ENCODE measurements at regions not wholly inside any gene's neighbourhood (a gene's known extent, or its start where the extent isn't known, plus 50 kb on each side); places are given as distances from the start of the nearest gene placed in this dataset.

GRCh38 chr7:41054960-41055661 is 647.8 kb downstream of the INHBA start:
- no peak for TF ChIP-seq GATA1 (IDR thresholded peaks at IDR 0.05; ENCODE audit: low read depth, low read length)
- TF ChIP-seq POLR2A (IDR thresholded peaks at IDR 0.05; ENCODE audit: low read length) = no peak
- no peak for DNase-seq

GRCh38 chr7:41053820-41054219 is 649.1 kb downstream of the INHBA start:
- no peak for TF ChIP-seq GATA1 (IDR thresholded peaks at IDR 0.05; ENCODE audit: low read depth, low read length)
- no peak for TF ChIP-seq POLR2A (IDR thresholded peaks at IDR 0.05; ENCODE audit: low read length)
- no peak for DNase-seq

GRCh38 chr7:41052736-41053135 is 650.2 kb downstream of the INHBA start:
- DNase-seq = no peak
- no peak for TF ChIP-seq POLR2A (IDR thresholded peaks at IDR 0.05; ENCODE audit: low read length)

GRCh38 chr7:41052201-41052600 is 650.7 kb downstream of the INHBA start:
- TF ChIP-seq POLR2A (IDR thresholded peaks at IDR 0.05; ENCODE audit: low read length) (no peak), GATA1 (IDR thresholded peaks at IDR 0.05; ENCODE audit: low read depth, low read length) (no peak)
- no peak for DNase-seq

- DNase-seq = no peak
- TF ChIP-seq POLR2A (IDR thresholded peaks at IDR 0.05; ENCODE audit: low read length) = no peak
- TF ChIP-seq GATA1 (IDR thresholded peaks at IDR 0.05; ENCODE audit: low read depth, low read length) = no peak
Observed at GRCh38 chr7:41051535-41051934, 651.4 kb downstream of the INHBA start.

- TF ChIP-seq GATA1 (IDR thresholded peaks at IDR 0.05; ENCODE audit: low read depth, low read length) (no peak), POLR2A (IDR thresholded peaks at IDR 0.05; ENCODE audit: low read length) (no peak)
- DNase-seq = no peak
Observed at GRCh38 chr7:41051062-41051461, 651.8 kb downstream of the INHBA start.

- TF ChIP-seq POLR2A (IDR thresholded peaks at IDR 0.05; ENCODE audit: low read length) = no peak
- no peak for TF ChIP-seq GATA1 (IDR thresholded peaks at IDR 0.05; ENCODE audit: low read depth, low read length)
- DNase-seq = no peak
Observed at GRCh38 chr7:41048771-41049170, 654.1 kb downstream of the INHBA start.

- TF ChIP-seq GATA1 (IDR thresholded peaks at IDR 0.05; ENCODE audit: low read depth, low read length) (no peak), POLR2A (IDR thresholded peaks at IDR 0.05; ENCODE audit: low read length) (no peak)
- DNase-seq = no peak
Observed at GRCh38 chr7:41047789-41048191, 655.1 kb downstream of the INHBA start.

GRCh38 chr7:41047211-41047610 is 655.7 kb downstream of the INHBA start:
- no peak for DNase-seq
- TF ChIP-seq GATA1 (IDR thresholded peaks at IDR 0.05; ENCODE audit: low read depth, low read length) (no peak), POLR2A (IDR thresholded peaks at IDR 0.05; ENCODE audit: low read length) (no peak)

GRCh38 chr7:41046776-41047175 is 656.1 kb downstream of the INHBA start:
- no peak for TF ChIP-seq POLR2A (IDR thresholded peaks at IDR 0.05; ENCODE audit: low read length)
- TF ChIP-seq GATA1 (IDR thresholded peaks at IDR 0.05; ENCODE audit: low read depth, low read length) = no peak

GRCh38 chr7:41046221-41046761 is 656.6 kb downstream of the INHBA start:
- no peak for TF ChIP-seq GATA1 (IDR thresholded peaks at IDR 0.05; ENCODE audit: low read depth, low read length)
- no peak for TF ChIP-seq POLR2A (IDR thresholded peaks at IDR 0.05; ENCODE audit: low read length)
- no peak for DNase-seq

More at GRCh38 chr7:41046776-41047175, 656.1 kb downstream of the INHBA start:
- no peak for DNase-seq

GRCh38 chr7:41045556-41046123 is 657.2 kb downstream of the INHBA start:
- DNase-seq = no peak
- TF ChIP-seq GATA1 (IDR thresholded peaks at IDR 0.05; ENCODE audit: low read depth, low read length) (no peak), POLR2A (IDR thresholded peaks at IDR 0.05; ENCODE audit: low read length) (no peak)

- no peak for DNase-seq
- no peak for TF ChIP-seq GATA1 (IDR thresholded peaks at IDR 0.05; ENCODE audit: low read depth, low read length)
- TF ChIP-seq POLR2A (IDR thresholded peaks at IDR 0.05; ENCODE audit: low read length) = no peak
Observed at GRCh38 chr7:41039981-41040380, 662.9 kb downstream of the INHBA start.

GRCh38 chr7:41039386-41039953 is 663.4 kb downstream of the INHBA start:
- TF ChIP-seq GATA1 (IDR thresholded peaks at IDR 0.05; ENCODE audit: low read depth, low read length) (no peak), POLR2A (IDR thresholded peaks at IDR 0.05; ENCODE audit: low read length) (no peak)
- DNase-seq = no peak

- TF ChIP-seq POLR2A (IDR thresholded peaks at IDR 0.05; ENCODE audit: low read length) = no peak
- no peak for TF ChIP-seq GATA1 (IDR thresholded peaks at IDR 0.05; ENCODE audit: low read depth, low read length)
- DNase-seq = no peak
Observed at GRCh38 chr7:41038211-41038610, 664.7 kb downstream of the INHBA start.

All from erythroblast (primary cell).